T follicular helper cell (primary cell): ENCODE measurements at regions not wholly inside any gene's neighbourhood (a gene's known extent, or its start where the extent isn't known, plus 50 kb on each side); places are given as distances from the start of the nearest gene placed in this dataset.
"Not testable (repeated sequence)": the region's sequence is repeated elsewhere in the genome, so short reads cannot be mapped to it uniquely, and the experiment has no call there.

Experiments used
- DNase-seq: peaks from one replicate; pipeline ENCODE4 v3.0.0-alpha.2; 2020; ENCODE audit warnings: low read depth

DNA sequence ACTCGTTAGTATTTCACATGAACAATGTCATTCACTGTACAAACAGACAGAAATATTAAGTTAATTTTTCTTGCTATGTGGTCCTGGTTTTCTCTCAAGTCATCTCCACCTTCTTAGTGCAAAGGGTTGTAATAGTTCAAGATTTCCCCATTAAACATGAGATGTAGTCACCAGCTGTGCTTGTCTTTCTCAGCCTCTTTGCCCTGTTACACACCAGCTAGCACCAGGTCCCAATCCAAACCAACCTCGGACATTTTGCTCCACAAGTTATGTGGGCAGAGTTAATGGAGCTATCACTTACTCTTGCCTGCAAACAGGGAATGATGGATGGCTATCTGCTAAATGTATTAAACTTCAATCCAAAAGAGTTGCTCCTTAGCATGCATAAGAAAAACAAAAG lies 328.1 kb downstream of the TLE1 start:
- DNase-seq, result no peak

DNA sequence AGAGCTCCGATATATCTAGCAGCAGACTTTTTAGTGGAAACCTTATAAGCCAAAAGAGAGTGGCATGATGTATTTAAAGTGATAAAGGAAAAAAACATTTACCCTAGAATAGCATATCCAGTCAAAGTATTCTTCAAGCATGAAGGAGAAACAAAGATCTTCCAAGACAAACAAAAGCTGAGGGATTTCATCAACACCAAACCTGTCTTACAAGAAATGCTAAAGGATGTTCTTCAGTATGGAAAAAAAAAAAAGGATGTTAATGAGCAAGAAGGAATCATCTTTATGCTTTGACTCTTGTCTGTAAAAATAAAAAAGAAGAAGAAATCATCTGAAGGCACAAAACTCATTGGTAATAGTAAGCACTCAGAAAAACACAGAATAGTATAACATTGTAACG lies 338.2 kb downstream of the TLE1 start:
- no peak for DNase-seq

DNA sequence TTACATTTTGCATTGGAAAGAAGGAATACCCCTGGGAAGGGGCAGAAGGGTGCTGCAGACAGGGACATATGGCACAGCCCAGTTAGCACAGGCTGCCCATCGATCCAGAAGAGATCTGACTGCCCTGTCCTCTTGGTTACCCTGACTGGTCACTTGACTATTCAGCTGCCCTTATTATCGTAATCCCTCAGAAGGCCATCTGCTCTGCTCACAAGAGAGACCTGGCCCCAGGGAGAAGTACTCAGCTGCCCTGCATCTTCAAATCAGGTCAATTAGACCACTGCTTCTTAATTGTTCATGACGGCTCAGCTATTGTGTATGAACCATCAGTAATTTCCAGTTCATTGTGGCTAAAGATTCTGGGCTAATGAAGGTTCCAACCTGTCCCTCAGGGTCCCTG lies 345.0 kb downstream of the TLE1 start:
- DNase-seq, result no peak

DNA sequence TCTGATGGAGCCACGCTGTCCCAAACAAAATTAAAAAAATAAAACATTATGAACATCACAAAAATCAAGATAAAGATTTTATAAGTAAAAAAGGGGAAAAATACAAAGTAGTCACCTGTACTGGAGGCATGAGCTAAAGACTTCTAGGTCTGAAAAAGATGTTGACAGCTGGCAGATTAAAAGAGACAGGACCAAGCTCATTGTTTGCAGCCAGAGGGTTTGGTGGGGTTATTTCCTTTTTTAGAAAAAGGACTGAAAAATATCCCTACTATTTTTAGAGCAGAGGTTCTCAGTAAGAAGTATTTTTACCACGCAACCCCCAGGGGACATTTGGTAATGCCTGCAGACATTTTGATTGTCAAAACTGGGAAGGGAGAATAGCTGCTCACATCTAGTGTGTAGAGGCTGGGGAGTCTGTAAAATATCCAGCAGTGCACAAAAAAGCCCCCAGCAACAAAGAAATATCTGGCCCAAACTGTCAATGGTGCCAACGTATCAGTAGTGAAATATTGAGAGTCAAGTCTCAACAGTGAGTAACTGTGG lies 353.4 kb downstream of the TLE1 start:
- DNase-seq, result no peak

DNA sequence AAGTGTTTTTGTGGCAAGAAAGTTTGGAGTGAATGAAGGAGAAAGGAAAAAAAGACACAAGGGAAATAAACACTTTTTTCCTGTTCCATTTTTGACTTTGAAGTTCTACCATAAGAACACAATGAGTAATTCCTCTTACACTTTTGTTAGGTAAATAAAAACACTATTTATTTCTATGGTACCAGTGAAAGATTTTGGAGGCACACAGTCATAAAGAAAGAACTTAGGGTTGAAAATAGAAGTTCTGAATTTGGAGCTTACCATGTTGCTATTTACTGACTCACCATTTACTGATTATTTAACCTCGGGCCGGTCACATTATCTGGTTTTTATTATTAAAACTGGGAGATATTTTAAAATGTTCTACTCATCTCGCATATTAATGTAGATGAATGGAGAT lies 367.8 kb downstream of the TLE1 start:
- no peak for DNase-seq

DNA sequence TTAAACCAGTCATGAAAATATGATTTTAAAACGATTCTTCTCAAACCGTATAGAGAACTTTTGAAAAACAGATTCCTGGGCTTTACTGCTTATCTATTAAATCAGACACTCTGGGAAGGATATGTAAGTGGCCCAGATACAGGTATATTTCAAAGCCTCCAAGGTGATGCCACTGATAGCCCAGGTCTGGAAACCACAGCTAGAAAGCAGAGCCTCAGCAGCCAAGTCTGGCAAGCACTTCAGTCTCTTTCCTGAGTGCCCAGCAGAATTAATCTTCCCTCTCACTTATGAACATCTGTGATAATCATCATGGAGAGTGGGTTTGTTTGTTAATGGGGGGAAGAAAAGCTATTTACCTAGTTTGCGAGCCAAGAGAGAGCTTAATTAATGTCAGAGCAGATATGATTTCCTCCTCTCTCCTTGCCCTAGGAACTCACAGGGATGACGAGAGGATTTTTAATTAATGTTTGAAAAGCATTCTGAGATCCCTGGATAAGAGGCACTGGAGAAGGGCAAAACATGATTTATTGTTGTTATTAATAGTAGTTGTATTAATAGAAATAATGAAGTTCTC lies 368.4 kb downstream of the TLE1 start:
- DNase-seq, result no peak

DNA sequence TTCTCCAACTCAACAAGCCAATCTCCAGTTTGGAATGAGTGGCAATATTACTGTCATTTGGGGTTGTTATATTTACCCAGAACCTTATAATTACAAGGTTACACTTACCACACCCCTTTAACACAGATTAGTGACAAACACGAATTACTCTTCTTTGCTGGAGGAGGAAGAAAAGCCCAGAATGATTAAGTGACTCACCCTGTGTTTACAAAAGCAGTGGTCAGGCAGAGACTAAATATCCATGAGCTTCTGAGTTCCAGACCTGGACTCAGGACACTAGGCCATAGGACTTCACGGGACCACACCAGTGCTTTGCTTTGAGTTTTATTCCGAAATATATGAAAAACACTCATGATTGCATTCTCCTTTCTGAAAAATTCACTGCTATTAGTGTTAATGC lies 370.8 kb downstream of the TLE1 start:
- no peak for DNase-seq

DNA sequence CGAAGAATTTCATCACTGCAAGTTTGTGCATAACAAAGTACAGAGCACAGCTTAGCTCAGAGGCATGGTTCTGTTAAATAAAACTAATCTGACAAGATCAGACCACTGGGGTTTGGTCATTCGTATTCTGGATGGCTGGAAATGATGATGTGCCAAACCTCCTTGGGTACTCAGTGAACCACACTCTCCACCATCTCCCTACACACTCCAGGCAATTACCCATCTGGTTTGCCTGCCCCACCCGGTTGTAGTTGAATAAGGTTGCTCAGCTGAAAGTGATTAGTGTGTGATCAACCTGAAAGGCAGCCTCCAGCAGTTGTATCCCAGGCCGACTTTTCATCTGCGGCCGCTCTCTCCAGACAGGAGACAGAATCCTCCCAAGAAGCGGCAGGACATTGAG lies 371.4 kb downstream of the TLE1 start:
- DNase-seq, result no peak

DNA sequence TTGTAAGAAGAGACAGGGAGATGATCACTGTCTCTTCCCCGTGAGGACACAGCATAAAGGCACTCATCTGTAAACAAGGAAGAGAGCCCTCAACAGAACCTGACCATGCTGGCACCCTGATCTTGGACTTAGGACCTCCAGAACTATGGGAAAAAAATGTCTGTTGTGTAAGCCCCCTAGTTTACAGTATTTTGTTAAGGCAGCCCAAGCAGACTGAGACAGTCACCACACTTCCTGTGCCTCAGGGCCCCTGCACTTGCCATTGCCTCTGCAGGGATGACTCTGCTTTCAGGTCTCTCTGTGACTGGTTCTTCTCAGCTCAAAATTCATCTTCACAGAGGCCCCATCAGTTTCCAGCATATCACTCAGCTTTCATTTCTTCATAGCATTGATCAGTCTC lies 372.1 kb downstream of the TLE1 start:
- DNase-seq, result no peak

DNA sequence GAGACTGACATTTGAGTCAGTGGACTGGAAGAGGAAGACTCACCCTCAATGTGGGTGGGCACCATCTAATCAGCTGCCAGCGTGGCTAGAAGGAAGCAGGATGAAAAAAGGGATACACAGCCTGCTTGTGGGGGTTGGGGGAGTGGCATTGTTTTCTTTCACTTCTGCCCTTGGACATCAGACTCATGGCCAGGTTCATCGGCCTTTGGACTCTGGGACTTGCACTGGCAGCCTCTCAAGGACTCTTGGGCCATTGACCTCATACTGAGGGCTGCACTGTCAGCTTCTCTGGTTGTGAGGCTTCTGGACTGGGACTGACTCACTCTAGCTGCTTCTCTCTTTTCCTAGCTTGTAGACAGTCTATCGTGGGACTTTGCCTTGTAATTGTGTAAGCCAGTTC lies 374.9 kb downstream of the TLE1 start:
- no peak for DNase-seq

DNA sequence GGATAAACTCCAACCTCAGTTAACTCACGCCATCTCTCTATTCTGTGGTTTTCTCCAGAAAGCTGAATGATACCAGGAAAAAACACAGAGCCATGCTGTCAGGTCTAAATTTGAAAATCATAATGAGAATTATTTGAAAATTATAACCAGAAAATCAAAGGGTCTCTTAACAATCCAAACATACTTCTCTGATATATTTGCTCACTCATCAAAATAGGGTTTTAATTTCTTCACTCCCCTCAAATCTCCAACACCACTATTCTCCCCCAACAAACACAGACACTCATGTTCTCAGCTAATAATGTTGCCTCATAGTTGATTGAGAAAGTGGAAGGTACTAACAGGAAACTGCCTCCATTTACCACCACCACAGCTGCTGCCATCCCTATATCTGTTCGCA lies 375.5 kb downstream of the TLE1 start:
- no peak for DNase-seq

DNA sequence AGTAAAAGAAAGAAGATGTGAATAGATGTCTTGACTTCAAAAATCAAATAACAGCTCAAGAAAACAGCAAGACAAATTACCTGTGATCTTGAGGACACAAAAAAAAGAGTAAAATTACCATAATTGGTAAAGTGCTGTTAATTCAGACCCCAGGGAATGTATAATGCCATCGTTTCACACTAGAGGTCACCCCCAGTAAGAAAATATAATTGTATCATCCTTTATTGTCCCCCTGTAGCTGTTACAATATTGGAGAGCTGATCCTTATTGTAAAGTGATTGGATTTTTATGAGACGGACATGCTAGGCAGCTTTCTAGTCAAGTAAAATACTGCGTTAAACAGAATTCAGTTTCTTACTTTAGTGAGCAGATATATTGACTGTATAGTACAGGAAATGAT lies 377.0 kb downstream of the TLE1 start:
- DNase-seq, result no peak

DNA sequence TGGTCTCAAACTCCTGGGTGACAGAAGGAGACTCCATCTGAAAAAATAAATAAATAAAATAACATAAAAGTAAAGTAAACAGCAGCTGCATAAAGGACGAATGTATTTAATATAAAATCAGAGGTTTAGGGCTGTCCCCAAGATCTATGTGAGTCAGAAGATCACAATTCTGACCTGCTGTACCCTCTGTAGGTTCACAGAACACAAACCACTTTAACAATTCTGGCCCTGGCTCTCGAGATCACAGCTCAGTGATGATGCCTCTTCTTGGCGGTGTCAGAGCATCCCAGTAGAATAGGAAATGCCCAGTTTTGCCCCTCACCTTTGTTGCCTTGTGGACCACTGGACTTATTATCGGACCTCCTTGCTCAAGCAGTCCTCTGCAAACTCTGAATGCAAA lies 380.9 kb downstream of the TLE1 start:
- no peak for DNase-seq

DNA sequence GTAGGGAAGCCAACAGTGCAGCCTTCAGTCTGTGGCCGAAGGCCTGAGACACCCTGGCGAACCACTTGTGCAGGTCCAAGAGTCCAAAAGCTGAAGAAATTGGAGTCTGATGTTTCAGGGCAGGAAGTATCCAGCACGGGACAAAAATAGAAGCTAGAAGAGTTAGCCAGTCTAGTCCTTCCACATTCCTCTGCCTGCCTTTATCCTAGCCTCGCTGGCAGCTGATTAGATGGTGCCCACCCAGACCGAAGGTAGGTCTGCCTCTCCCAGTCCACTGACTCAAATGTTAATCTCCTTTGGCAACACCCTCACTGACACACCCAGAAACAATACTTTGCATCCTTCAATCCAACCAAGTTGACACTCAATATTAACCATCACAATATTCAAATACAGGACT lies 381.6 kb downstream of the TLE1 start:
- not testable (repeated sequence) for DNase-seq

DNA sequence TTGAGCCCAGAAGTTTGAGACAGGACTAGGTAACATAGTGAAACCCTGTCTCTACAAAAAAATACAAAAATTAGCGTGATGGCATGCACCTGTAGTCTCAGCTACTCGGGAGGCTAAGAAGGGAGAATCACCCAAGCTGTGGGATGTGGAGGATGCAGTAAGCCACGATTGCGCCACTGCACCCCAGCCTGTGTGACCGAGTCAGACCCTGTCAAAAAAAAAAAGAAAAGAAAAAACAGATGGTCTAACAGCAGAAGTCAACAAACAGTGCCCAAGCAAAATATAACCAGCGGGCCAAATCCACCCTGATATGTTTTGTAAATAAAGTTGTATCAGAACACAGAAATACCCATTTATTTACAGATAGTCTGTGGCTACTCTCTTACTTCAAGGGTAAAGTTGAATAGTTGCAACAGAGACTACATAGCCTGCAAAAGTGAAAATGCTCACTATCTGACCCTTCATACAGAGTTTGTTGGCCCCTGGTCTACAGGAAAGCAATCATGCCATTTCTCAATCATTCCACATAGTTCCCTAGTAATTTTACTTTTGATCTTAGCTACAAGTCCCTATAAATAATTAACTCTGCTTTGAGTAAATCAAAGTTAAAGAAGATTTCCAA lies 383.7 kb downstream of the TLE1 start:
- no peak for DNase-seq

DNA sequence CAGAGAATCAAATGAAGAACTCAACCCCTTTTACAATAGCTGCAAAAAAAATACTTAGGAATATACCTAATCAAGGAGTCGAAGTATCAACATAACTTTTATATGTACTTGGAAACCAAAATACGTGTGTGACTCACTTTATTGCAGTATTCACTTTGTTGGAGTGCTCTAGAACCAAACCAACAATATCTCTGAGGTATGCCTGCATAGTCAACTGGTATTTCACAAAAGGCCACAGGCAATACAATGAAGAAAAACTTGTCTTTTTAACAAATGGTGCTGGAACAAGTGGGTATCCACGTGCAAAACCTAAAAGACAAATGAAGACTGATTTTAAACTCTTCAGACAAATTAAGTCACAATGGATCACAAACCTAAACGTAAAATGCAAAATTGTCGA lies 385.7 kb downstream of the TLE1 start:
- no peak for DNase-seq

DNA sequence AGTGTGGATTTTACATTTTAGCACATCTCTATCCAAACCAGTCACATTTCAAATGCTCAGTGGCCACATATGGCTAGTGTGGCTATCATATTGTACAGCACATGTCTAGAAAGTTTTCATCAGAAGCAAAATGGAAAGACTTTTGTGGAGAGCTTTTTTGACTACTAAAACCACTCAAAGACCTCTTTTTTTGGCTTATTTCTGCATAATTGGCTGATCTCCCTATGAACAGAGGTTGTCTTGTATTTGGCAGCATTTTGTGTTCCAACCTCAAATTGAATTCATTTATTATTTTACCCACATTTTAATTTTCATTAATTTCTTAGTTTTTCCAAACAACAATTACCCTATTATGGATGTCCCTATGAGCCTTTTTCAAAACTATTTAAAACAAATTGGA lies 395.7 kb downstream of the TLE1 start:
- DNase-seq, result no peak

DNA sequence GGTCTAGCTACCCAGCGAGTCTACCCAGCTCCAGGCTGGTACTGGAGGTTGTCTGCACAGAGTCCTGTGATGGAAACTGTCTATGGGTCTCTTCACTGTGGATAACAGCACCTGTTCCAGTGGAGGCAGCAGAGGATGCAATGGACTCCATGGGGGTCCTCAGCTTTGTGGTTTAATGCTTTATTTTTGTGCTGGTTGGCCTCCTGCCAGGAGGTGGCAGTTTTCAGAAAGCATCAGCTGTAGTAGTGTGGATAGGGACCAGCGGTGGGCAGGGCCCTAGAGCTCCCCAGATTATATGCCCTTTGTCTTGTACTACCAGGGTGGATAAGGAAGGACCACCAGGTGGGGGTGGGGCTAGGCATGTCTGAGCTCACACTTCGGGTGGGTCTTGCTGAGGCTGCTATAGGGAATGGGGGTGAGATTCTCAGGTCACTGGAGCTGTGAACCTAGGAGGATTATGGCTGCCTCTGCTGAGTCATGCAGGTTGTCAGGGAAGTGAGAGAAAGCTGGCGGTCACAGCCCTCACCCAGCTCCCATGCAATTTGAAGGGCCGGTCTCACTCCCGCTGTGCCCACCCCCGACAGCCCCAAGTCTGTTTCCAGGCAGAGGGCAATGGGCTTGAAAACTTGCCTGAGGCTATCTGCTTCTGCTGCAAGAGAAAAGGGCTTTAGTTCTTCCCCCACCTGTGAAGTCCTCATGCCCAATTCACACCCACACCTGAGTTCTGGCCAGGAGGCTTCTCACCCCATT lies 397.1 kb downstream of the TLE1 start:
- no peak for DNase-seq

DNA sequence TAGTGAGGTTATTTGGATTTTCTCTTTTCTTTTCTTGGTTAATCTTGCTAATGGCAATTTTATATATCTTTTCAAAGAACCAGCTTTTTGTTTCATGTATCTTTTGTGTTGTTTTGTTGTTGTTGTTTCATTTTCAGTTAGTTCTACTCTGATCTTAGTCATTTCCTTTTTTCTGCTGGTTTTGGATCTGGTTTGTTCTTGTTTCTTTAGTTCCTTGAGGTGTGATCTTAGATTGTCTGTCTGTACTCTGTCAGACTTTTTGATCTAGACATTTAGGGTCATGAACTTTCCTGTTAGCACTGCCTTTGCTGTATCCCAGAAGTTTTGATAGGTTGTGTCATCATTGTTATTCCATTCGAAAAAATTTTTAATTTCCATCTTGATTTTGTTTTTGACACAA lies 399.7 kb downstream of the TLE1 start:
- no peak for DNase-seq

DNA sequence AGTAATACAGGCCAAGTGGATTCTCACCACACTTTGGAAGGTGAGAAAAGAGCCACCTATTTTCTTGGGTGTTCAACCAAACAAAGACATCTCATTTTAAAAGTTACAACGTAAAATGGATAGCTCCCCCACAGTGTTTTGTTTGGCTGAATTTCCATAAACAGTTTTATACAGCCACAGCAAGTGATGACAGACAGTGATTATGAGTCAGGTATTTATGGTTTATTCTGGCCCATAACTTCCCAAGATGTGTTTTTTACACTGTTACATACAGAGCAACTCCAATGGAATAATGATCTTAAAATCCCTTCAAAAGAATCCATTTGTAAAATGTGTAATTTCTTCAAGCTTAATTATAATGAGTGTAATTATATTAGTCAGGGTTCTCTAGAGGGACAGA lies 421.3 kb downstream of the TLE1 start:
- no peak for DNase-seq

DNA sequence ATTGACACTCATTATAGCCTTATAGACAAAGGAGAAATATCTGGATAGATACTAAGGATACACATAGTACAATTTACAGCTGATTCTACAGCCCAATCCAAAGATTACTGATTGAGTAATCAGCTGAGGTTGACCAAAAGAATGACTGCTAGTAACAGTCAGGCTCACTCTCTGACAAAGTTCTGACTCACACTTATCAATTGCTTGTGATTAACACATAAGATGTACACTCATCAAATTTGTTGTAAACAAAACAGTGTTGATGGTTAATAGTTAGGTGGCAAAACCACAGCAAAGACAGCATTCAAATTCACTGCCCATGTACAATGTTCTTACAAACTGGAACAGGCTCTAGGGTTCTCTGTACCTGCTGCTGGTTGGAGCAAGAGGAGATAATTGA lies 422.7 kb downstream of the TLE1 start:
- DNase-seq, result no peak

DNA sequence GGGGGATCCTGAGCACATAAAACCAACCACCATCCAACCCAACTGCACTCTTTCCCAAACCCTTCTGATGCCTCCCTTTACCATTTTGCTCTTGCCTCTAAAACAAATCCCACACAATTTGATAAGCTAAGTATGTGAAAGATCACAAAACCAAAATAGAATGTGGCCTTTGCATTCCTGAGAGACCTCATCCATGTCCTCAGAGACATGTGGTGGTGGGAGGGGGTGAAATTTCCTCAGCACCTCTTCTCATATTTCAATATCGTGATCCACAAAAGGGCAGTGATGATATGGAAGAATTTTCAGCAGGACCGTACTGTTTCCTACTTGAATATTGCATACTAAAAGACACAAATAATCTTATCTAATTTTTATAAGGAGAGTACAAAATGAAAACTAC lies 423.3 kb downstream of the TLE1 start:
- DNase-seq, result no peak

DNA sequence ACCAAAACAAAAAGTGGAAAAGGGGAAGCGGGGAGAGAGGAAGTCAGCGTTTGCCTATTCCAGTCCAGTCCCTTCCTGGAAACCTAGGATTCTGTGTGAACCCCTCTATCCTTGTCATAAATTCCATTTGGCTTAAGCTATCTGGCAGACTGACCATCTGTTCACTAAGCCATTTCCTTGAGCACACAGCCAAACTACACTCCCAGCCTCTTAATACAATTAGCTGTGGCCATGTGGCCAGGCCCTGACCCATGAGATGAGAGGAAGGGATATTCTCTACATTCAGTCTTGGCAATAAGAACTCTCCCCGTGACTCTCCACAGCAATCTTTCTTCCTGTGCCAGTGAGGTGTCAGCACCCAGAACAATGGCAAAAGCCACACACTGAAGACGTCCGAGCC lies 424.8 kb downstream of the TLE1 start:
- DNase-seq, result no peak

DNA sequence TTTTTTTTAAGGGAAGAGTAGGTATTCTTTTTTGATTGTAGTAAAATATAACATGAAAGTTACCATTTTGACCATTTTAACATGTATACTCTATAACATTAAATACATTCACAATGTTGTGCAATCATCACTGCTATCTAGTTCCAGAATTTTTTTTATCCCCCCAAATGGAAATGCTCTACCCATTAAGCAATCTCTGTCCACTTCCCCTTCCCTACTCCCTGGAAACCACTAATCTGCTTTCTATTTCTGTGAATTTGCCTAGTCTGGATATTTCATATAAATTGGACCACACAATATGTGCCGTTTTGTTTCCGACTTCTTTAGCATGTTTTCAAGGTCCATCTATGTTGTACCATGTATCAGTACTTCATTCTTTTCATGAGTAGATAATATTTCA lies 429.5 kb downstream of the TLE1 start:
- DNase-seq, result no peak
